Type B pancreatic cell (in vitro differentiated cells): ENCODE measurements at regions not wholly inside any gene's neighbourhood (a gene's known extent, or its start where the extent isn't known, plus 50 kb on each side); places are given as distances from the start of the nearest gene placed in this dataset.

ENCODE experiments used
- DNase-seq: peaks from one replicate; pipeline ENCODE4 v3.0.0; 2021; ENCODE audit warnings: mixed read lengths; ENCODE audit not compliant: unreplicated experiment; ENCODE audit errors: extremely low spot score
- H3K27ac Mint-ChIP-seq: 2 replicates; pipeline ENCODE4 v1.8.0; 2021; ENCODE audit warnings: mild to moderate bottlenecking, mixed read lengths
- H3K27me3 Mint-ChIP-seq: 2 replicates; pipeline ENCODE4 v1.8.0; 2021; ENCODE audit warnings: mixed read lengths
- H3K36me3 Mint-ChIP-seq: 2 replicates; pipeline ENCODE4 v1.8.0; 2021; ENCODE audit warnings: mixed read lengths
- H3K4me1 Mint-ChIP-seq: one replicate; pipeline ENCODE4 v1.8.0; 2021; ENCODE audit warnings: mixed read lengths; ENCODE audit not compliant: unreplicated experiment
- H3K4me3 Mint-ChIP-seq: 2 replicates; pipeline ENCODE4 v1.8.0; 2021; ENCODE audit warnings: mild to moderate bottlenecking, mixed read lengths
- H3K9me3 Mint-ChIP-seq: 2 replicates; pipeline ENCODE4 v1.8.0; 2021; ENCODE audit warnings: mixed read lengths
- TF ChIP-seq, protein P1 (sequence below): fragments of 200-600 bp; sonication (generic); conservative IDR thresholded peaks from 2 replicates; pipeline ENCODE4 v1.5.0; 2021; ENCODE audit warnings: antibody characterized with exemption, mild to moderate bottlenecking

DNA sequence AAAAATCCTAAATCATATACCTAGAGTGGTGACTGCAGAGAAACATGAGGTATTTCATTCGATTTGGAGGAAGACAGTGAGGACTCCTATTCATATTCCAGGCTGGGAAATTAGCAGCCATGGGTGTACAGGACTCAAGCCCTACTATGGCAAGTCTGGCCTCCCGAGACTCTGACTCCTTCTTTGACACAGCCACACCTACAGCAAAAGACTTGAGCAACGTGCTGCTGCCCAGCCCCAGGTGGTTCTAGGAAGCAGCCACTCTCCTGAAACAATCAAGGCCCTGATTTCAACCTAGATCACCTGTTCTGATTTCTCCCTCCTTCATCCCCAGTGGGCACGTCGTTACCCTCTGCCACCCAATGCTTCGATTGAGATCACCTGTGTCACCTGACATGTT is 84.0 kb upstream of the ATP11B start:
- H3K4me3 Mint-ChIP-seq: no peak overlapping the region
- no peaks in the 10 kb centered on the region for H3K36me3 Mint-ChIP-seq
- DNase-seq: no peak
- H3K4me1 Mint-ChIP-seq: peaks cover 6% of the 10 kb centered on the region
- H3K27ac Mint-ChIP-seq: no peak overlapping the region
- H3K9me3 Mint-ChIP-seq: no peaks in the 10 kb centered on the region
- no peaks in the 10 kb centered on the region for H3K27me3 Mint-ChIP-seq
- TF ChIP-seq, protein P1, sequence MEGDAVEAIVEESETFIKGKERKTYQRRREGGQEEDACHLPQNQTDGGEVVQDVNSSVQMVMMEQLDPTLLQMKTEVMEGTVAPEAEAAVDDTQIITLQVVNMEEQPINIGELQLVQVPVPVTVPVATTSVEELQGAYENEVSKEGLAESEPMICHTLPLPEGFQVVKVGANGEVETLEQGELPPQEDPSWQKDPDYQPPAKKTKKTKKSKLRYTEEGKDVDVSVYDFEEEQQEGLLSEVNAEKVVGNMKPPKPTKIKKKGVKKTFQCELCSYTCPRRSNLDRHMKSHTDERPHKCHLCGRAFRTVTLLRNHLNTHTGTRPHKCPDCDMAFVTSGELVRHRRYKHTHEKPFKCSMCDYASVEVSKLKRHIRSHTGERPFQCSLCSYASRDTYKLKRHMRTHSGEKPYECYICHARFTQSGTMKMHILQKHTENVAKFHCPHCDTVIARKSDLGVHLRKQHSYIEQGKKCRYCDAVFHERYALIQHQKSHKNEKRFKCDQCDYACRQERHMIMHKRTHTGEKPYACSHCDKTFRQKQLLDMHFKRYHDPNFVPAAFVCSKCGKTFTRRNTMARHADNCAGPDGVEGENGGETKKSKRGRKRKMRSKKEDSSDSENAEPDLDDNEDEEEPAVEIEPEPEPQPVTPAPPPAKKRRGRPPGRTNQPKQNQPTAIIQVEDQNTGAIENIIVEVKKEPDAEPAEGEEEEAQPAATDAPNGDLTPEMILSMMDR: no peak

DNA sequence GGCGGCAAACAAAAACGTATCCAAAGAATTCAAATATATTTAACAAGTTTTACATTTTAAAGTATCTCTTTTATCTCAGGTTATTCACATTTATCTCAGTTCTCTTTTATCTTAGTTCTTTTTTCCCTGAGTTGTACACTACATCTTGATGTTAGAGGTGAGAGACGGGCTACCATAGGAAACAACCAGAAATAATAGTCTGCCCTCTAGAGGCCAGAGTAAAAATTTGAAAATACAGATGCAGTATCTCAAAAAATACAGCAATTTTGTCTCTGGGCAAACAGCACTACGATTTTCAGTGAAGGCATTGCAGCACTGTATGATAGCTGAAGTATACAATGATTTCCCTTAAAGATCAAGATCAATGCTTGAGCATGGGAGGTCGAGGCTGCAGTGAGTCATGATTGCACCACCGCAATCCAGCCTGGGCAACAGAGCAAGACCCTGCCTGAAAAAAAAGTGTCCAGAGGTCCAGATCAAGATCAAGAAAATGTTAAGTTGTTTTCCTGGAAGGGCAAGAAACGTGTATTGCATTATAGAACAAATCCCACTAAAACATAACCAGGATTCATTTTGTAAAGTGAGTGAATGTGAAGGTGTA is 82.6 kb upstream of the ATP11B start:
- TF ChIP-seq, protein P1: peak; percentile 84
- no peak overlapping the region for H3K4me3 Mint-ChIP-seq
- no peaks in the 10 kb centered on the region for H3K27me3 Mint-ChIP-seq
- no peaks in the 10 kb centered on the region for H3K9me3 Mint-ChIP-seq
- no peak for DNase-seq
- H3K4me1 Mint-ChIP-seq: no peaks in the 10 kb centered on the region
- H3K27ac Mint-ChIP-seq: no peak overlapping the region
- H3K36me3 Mint-ChIP-seq: no peaks in the 10 kb centered on the region

DNA sequence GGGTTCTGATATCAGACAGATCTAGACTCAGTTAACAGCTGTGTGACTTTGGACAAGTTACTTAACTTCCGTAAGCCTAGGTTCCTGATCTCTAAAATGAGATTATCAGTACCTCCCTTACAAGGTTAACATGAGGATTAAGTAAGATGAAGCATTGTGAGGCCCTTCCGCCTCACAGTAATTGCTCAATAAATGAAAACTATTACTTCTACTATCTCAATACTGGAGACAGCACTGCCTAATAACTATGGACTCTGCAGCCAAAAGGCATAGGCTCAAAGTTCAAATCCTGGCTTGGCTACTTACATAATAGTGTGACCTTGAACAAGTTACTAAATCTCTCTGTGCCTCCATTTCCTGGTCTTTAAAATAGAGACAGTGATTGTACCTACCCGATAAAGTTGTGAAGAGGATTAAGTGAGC is 82.0 kb upstream of the ATP11B start:
- H3K4me3 Mint-ChIP-seq: no peak overlapping the region
- H3K27me3 Mint-ChIP-seq: no peaks in the 10 kb centered on the region
- peaks cover 4% of the 10 kb centered on the region for H3K4me1 Mint-ChIP-seq
- H3K36me3 Mint-ChIP-seq: no peaks in the 10 kb centered on the region
- H3K27ac Mint-ChIP-seq: no peak overlapping the region
- TF ChIP-seq, protein P1: no peak
- H3K9me3 Mint-ChIP-seq: no peaks in the 10 kb centered on the region
- no peak for DNase-seq

DNA sequence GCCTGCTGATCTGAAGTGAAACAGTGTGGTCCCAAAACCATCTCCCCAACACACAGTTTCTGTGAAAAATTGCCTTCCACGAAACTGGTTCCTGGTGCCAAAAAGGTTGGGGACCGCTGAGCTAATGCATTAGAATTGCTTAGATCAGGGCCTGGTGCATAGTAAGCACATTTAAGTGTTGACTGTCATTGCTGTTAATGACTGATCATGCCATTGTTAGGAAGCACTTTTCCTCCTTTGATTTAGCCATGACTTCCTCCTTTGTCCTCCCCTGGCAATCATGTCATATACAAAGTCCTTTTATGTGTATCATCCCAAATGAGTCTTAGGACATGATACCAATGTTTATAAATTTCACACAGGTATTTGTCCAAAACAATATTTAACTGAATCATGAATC is 81.5 kb upstream of the ATP11B start:
- Mint-ChIP-seq H3K27ac (no peak overlapping the region), H3K36me3 (no peaks in the 10 kb centered on the region), H3K4me1 (peaks cover 10% of the 10 kb centered on the region), H3K4me3 (no peak overlapping the region), H3K9me3 (no peaks in the 10 kb centered on the region), H3K27me3 (no peaks in the 10 kb centered on the region)
- TF ChIP-seq, protein P1: no peak
- no peak for DNase-seq

DNA sequence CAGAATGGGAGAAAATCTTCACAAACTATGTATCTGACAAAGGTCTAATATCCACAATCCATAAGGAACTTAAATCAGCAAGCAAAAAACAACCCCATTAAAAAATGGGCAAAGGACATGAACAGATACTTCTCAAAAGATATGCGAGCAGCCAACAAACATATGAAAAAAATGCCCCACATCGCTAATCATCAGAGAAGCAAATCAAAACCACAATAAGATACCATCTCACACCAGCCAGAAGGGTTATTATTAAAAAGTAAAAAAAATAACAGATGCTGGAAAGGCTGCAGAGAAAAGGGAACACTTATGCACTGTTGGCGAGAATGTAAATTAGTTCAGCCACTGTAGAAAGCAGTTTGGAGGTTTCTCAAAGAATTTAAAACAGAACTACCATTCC is 80.2 kb upstream of the ATP11B start:
- TF ChIP-seq, protein P1: no peak
- no peak overlapping the region for H3K27ac Mint-ChIP-seq
- no peak overlapping the region for H3K4me3 Mint-ChIP-seq
- no peak for DNase-seq
- H3K27me3 Mint-ChIP-seq: no peaks in the 10 kb centered on the region
- H3K9me3 Mint-ChIP-seq: no peaks in the 10 kb centered on the region
- no peaks in the 10 kb centered on the region for H3K36me3 Mint-ChIP-seq
- peaks cover 10% of the 10 kb centered on the region for H3K4me1 Mint-ChIP-seq
